ENCODE measurements at regions not wholly inside any gene's neighbourhood (a gene's known extent, or its start where the extent isn't known, plus 50 kb on each side); places are given as distances from the start of the nearest gene placed in this dataset.
"Not testable (repeated sequence)": the region's sequence is repeated elsewhere in the genome, so short reads cannot be mapped to it uniquely, and the experiment has no call there.

DNA sequence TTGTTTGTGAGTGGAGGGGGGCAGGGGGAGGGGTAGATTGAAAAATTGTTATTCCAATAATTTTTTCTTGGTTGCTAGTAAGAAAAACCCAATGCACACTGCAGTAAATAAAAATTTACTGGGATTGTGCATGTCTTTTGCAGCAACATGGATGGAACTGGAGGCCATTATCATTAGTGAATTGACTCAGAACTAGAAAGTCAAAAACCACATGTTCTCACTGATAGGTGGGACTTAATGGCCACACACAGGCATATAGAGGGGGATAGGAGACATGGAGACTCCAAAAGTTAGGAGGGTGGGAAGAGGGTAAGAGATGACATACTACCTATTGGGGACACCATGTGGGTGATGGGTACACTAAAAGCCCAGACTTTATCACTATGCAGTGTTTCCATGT is 67.2 kb downstream of the BUB3 start:
- no peak for DNase-seq

DNA sequence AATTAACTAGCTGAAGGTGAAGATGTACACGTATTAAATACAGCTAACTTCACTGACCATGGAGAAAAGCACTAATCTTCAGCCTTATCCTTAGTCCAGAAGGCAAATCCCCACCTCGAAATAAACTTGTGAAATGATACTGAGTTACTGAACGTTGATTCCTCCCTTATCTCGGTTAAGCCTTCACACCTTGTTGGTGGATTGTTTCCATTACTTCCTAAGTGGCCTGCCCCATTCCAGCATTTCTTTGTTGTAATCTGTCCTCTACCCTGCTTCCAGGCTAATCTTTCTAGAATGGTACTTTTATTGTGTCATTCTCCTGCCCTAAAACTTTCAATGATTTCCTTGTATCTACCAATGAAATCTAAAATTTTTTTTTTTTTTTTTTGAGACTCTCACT is 68.6 kb downstream of the BUB3 start:
- DNase-seq = no peak

DNA sequence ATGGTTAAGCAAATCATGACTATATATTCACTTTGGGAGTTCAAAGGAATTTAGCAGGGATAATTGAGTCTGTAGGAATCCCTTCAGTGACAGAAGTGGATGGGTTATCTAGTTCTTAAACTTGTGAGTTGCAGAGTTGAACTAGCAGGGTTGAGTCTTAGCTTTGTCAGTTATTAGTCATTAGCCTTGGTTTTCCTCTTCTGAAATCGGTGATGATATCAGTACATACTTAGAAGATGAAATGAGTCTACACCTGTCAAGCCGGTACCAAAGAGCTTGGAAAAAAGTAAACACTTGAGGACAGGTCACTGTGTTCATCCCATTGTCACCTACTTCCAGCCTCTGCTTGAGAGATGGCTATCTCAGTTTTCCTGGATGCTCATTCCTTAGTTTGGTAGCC is 73.5 kb downstream of the BUB3 start:
- no peak for DNase-seq

- DNase-seq = no peak
Measured at GRCh38 chr10:123229927-123230630, 75.9 kb downstream of the BUB3 start.

GRCh38 chr10:123232879-123233278 is 78.7 kb downstream of the BUB3 start:
- DNase-seq = not testable (repeated sequence)

GRCh38 chr10:123235014-123235413 is 80.8 kb downstream of the BUB3 start:
- not testable (repeated sequence) for DNase-seq

GRCh38 chr10:123236126-123236525 is 81.9 kb downstream of the BUB3 start:
- no peak for DNase-seq

DNA sequence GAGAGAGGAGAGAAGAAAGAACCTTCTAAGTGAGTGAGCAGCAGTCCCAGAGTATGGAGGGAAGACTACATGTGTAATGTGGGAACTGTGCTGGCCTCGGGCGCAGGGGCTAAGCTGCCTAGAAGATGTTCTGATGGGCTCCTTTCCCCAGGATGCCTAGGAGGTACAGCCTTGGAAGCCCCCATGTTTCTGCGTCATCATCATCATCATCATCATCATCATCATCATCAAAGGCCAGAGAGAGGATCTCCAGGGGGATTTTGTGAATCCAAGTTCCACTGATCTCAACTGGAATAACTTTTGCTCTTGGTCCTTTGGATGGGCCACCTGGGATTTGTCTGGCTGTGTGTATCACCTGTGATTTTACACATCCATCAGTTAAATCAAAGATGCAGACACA is 86.0 kb downstream of the BUB3 start:
- no peak for DNase-seq

DNA sequence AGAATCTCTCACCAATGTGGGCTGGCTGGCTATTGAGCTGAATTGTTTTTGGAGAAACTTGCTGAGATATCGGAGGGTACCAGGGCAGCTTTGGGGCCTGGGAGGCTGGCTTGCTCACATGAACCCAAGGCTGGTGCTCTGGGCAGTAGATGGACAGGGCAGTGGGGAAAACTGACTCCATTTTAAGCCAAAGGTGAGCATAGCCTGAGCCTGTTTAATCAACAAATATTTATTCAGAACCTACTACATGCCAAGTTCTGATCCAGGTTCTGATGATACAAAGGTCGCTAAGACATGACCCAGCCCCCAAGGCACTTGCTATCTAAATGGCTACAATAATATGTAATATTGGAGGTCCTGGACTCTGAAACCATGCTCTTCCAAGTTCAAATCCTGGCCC is 86.6 kb downstream of the BUB3 start:
- DNase-seq = no peak

DNA sequence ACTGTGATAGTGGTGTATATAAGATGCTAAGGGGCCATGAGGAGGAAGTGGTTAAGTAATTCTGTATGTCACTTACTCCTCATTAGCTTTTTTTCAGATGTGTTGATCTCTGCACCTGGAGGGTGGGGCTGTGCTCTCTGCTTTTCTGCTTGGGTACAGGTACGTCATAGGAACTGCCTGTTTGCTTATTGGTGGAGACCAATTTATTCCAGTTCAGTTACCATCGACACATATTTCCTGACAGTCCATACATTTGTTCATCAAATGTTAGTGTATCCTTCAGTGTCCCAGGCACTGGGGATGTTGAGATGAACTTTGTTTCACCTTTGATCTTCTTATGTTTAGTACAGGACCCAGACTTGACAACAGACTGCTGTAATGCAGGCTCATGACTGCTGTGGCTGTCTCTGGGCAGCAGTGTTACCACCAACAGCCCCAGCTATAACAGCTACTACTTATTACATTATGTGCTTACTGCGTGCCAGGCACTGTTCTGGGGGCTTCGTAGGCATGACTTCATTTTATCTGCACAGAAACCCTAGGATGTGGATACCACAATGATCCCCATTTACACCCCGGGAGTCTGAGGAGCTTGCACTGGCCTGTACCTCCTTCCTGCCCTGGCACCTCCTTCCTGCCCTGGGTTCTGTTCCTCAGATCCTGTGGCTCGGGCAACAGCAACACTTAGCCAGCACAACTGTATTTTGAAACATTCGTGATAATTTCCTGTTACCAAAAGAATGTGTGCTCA is 87.4 kb downstream of the BUB3 start:
- DNase-seq = no peak

GRCh38 chr10:123244747-123245146 is 90.5 kb downstream of the BUB3 start:
- no peak for DNase-seq

DNA sequence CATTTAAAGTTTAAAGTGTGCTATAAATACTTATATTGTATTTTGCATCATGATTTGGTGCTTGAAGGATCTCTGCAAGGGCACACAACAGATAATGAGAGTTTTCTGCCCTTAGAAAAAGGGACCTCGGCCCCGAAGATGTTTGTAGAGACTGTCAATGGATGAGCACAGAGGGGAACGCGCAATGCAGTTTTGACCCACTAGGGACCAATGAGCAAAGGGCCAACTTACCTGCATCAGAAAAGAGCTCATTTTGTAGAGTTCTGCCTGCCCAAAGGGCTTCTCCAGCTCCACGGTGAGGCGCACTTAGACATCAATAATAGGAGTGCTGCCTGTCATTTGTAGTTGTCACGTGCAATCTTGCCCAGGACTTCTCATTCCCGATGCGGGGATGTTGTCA is 91.1 kb downstream of the BUB3 start:
- no peak for DNase-seq

DNA sequence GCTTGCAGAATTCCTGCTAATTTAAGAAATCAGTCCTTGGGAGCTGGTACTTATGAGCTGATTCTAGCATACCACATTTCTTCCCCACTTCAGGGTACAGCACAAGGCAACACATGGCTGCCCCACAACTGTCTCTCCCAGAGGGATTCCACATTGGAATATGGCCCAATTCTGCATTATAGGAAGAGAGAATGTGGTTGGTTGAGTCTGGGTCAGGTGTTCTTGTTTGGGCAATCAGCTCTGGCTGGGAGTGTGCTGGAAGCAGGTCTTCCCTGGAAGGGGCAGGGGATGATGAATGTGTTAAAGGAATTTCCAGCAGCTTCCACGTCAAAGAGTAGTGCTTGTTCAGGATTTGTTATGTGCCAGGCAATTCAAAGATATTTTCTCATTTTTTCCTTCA is 95.7 kb downstream of the BUB3 start:
- no peak for DNase-seq

DNA sequence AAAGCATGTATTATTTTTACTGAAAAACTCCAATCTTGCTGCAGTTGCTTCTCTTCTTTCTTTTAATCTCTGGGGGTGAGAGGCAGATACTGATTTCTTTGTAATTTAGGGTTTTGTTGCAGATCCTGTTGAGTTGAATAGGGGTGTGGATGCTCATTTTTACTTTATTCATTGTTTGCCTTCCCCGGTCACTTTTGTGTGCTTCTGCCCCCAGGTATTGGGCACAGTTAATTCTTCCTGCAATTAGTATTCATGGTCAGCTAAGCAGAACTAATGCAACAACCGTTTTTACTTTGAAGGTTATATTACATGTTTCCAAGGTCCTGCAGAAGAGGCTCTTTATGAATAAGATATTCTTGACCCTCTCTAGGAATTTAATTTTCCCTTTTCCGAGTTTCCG is 96.4 kb downstream of the BUB3 start:
- peak; percentile 5 for DNase-seq

DNA sequence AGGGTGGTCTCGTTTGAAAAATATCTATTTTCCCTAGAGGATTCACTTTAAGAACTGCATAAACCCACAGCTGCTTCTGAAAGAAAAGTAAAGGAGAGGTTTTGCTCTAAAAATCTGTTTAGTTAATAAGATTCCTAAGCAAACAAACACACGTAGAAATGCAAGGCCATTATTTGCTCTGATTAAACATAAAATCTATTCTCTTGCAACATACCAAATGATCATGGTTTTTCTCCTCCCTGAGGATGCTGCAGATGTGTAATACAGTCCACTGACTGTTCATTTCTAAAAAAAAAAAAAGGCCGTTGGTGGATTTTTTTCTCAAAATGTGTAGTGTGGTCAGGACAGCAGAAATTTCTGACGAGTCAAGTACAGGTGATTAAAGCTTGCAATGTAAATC is 98.6 kb downstream of the BUB3 start:
- DNase-seq = no peak

- DNase-seq = not testable (repeated sequence)
Measured at GRCh38 chr10:123254343-123254742, 100.1 kb downstream of the BUB3 start.

DNA sequence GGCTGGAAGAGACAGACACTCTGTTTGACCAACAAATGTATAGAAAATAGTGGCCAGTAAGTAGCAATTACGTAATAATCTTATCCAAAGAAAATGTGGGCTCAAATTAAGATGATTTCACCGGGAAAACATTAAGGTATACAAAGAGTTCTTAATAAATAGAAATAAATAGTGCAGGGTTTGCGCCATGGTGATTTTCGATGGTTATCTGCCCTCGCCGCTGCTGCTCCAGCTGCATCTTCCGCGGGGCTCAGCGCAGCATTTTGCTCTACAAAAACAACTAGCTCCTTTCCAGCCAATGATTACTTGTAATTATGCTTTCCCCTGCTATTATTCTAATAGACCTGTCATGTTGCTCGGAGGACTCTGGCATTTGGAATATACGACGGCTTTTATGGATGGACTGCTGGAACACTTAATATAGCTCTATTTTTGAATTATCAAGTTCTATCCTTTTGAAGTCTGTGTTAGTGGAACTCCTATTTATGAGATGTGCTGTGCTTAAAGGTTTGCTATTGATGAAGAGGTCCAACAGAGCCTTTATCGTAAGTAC is 103.8 kb downstream of the BUB3 start:
- no peak for DNase-seq

DNA sequence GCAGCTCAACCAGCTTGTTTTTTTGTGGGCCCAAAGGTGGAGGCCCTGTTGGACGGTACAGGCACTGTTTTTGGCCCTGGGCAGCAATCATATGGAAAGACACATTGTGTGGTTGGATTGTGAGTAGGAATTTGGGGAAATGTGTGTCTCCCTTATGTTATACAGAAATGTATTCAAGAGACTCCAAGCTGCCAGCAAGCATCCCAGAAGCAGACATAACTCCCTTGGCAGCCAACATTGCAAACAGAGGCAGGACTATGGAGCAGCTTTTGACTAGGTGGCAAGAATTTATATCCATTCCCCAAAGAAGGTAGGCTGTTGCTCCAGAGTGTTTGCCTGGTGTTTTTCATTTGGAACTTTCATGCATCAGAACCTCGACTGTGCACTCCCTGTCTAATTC is 104.9 kb downstream of the BUB3 start:
- DNase-seq = no peak

GRCh38 chr10:123259791-123260190 is 105.6 kb downstream of the BUB3 start:
- no peak for DNase-seq

DNA sequence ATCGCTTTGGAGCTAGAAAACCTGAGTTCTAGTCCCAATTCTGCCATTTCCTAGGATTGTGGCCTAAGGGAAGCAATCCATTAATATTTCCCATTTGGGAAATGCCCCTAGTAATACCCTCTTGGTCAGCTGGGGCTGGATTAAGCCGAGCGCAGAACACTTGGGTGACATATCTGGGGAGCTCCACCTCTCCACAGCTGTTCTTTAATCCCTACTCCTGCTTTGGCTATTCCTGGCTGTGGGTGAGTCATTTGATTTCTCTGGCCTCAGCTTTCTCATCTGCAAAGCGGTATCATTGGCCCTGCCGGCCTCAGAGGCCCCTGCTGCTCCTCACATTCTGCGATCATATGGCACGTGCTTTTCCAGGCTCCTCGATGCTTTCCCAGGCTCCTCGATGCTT is 108.3 kb downstream of the BUB3 start:
- DNase-seq = no peak

GRCh38 chr10:123266971-123267370 is 112.8 kb downstream of the BUB3 start:
- no peak for DNase-seq

DNA sequence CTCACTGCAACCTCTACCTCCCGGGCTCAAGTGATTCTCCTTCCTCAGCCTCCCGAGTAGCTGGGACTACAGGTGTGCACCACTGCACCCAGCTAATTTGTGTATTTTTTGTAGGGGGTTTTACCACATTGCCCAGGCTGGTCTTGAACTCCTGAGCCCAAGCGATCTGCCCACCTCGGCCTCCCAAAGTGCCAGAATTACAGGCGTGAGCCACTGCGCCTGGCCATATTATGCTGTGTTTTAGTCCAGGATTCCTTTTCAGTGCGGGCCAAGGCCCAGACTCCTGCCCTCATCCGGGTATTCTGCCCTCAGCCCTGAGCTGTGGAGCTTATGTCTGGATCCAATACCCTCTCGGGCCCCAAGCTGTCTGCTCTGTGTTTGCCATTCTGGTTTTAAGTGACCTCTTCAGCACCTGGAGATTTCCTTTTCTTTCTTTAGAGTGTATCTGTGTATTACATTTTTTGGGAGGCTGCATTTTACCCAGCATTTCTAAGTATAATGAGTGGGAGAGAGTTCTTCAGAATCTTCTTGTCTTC is 114.9 kb downstream of the BUB3 start:
- peak; percentile 35 for DNase-seq

- DNase-seq = peak; percentile 0
Measured at GRCh38 chr10:123269675-123270074, 115.5 kb downstream of the BUB3 start.

- no peak for DNase-seq
Measured at GRCh38 chr10:123270221-123270620, 116.0 kb downstream of the BUB3 start.

Measured in DMS79 (cell line).